ENCODE measurements at regions not wholly inside any gene's neighbourhood (a gene's known extent, or its start where the extent isn't known, plus 50 kb on each side); places are given as distances from the start of the nearest gene placed in this dataset.
"Not testable (repeated sequence)": the region's sequence is repeated elsewhere in the genome, so short reads cannot be mapped to it uniquely, and the experiment has no call there.

DNA sequence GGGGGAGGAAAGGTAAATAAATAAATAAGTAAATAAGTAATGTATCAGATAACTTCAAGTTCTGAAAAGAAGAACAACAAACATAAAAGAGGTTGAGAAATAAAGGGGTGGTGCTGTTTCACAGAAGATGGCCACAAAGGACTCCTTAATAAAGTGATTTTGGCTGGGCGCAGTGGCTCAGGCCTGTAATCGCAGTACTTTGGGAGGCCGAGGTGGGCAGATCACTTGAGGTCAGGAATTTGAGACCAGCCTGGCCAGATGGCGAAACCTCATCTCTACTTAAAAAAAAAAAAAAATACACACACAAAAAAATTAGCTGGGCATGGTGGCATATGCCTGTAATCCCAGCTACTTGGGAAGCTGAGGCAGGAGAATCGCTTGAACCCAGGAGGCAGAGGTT, 315.5 kb downstream of the MIAT start:
- not testable (repeated sequence) for DNase-seq (ENCODE audit: low read depth)

DNA sequence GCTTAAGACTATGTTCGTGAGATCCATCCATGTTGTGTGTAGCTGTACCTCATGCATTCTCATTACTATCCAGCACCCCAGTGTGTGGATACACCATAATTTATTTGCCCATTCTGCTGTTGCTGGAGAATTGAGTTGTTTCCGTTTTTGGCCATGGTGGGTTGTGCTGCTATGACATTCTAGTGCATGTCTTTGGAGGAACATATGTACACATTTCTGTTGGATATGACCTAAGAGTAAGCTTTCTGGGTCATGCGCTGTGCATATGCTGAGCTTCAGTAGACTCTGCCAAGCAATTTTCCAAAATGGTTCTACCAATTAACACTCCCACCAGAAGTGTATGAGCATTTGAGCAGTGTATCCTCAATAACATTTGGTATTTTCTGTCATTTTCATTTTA, 316.6 kb downstream of the MIAT start:
- DNase-seq (ENCODE audit: low read depth), result no peak

DNA sequence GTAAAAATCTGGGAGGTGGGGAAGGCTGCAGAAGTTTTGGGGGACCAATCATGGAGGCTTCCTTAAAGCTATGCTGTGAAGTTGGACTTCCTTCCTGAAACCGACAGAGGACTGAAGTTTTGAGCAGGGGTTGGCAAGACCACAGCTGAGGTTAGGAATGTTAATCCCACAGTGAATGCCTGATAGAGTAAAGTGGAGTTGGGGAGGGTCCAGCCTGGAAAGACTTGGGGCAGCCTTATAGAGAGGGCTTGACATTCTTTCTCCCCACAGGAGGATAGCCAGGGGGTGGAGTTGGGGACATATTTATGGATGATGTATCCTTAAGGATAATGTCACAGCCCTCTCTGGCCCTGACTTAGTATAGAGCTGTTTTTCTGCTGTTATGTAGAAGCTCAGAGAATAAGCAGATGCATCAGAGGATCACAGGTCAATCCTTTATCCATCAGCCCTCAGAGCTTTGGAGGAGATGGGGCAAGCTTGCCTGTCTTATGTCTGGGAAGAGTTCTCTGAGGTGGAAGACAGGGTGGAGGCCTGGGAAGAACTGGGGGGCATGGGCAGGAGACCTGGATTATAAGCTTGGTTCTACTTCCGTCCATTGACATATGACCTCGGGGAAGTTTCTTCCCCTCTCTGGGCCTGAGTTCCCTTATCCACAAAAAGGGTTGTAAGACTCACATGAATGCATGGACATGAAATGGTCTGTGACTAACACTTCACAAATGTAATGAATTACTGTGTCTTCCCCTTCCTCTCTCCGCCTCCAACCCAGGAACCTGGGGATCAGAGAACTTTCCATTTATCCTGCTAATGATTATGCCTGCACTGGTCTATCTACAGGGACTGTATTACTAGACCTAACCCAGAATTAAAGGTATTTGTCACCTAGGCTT, 317.8 kb downstream of the MIAT start:
- no peak for DNase-seq (ENCODE audit: low read depth)

DNA sequence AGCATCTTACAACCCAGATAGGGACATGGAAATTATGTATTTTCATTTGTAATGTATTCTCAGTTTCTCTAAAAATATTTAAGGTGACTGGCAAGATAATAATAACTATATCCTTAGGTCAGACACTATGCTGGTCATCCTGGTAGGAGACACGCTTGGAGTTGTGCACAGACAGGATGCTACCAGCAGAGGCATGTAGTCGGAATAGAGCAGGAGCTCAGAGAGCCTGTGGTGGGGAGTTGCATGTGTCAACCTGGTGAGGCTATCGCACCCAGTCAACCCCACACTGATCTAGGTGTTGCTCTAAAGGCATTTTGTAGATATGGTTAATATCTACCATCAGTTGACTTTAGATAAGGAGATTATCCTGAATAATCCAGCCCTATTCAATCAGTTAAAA, 318.5 kb downstream of the MIAT start:
- DNase-seq (ENCODE audit: low read depth), result no peak

DNA sequence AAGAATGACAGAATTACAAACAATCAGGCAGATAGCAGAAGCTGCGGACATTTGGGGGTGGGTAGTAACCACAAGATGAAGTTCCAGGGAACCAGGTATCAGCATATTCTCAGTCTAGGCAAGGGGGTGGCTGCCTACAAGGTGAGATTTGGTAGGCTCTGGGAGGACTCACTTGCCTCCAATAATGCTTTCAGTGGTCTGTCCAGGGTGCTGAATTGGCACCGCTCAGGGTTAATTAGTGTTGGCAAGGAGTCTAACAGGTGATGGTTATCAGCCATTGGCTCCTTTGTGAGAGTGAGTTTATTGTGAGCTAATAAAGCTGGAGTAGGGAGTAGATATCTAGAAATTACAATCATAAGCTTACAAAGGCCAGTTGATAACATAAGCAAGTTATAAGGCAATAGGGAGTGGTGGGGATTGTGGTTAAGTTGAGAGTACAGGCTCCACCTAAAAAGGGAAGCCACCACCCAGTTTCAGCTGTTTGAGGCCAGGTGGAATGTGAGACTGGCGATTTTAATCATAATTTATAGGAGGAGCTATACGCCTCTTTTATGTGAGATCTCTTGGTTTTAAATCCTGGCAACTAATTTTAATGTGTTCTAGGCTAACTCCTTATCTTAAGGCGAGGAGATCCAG, 320.5 kb downstream of the MIAT start:
- no peak for DNase-seq (ENCODE audit: low read depth)

DNA sequence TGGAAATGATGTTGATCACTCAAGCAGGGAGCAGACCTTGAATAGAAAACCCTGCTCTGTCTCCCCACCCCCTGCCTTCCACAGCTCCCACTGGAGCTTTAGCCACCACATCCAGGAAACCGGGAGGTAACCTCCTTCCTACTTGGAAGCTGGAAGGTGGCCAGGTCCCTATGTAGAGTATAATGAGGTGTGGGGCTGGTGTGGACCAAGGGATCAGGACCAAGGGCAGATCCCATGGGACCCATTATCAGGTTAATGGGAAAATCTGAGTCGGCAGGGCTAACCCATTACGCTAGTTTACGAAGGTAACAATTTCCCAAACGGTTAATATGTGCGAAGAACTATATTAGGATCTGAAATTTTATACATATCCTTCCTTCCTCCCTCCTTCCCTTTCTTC, 321.9 kb downstream of the MIAT start:
- no peak for DNase-seq (ENCODE audit: low read depth)

DNA sequence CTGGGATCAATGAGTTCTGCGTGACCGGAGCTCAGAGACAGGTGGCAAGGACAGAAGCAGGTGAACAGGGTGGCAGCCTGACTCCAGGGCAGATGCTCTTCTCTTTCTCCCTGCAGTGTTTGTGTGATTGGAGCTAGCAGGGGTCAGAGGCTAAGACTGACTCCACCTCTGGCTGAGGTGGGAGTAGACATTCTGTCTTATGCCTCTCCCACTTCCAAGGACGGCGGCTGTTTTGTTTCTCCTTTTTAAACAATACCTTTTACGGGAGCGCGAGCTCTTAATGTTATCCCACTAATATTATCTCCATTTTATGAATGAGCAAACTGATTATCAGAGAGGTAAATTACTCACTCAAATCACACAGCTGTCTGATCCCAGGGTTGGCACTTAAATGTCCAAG, 323.7 kb downstream of the MIAT start:
- DNase-seq (ENCODE audit: low read depth), result no peak

DNA sequence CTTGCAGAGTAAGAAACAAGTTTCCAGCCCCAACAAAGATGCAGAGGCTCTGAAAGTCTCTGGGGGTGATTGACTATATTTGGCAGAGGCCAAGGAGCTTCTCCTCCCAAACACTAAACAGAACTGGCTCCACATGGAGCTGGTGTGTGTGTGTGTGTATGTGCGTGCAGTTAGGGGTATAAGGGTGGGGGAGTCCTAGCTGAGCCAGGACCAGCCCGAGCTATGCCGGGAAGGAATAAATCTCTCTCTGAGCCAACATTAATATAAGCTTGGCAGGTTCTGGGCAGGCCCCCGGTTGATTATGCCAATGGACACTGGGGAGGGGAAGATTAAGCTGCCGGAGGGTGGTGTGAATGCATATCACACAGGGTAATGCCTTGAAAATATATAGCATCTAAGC, 324.2 kb downstream of the MIAT start:
- DNase-seq (ENCODE audit: low read depth), result no peak

DNA sequence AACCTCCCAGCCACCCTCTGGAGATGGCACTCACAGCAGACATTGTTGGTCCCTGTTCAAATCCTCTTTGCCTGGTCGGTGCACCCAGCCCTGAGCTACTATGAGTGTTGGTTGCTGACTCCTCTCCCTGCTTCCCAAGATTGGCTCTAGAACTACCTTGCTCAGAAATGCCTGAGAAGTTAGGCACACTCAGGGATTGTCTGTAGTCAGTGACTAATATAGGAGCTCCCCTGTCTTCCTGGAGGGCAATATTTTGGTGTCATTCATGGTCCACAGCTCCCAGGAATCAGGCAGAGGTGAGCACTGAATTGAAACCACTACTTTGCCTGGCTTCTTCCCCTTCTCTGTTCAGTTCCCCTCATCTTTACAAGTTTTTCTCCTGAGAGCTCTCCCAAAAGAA, 325.9 kb downstream of the MIAT start:
- DNase-seq (ENCODE audit: low read depth), result no peak

DNA sequence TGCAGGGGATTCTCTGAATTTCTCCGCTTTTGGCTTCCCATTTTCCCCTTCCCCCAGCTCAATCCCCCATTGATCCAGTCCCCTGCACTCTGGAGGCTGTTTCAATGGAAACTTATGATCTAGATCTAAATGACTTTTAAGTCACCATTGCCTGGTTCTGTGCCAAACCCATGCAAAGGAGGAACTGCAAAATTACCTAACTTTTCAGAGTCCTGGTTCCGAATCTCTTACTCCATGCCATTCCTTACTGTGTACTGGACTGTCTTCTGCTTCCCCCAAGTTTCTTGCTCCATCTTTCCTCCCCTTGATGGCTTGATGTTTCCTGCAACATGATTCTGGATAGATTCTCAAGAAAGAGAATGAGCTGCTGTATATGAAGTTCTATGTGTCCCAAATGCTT, 327.8 kb downstream of the MIAT start:
- no peak for DNase-seq (ENCODE audit: low read depth)

DNA sequence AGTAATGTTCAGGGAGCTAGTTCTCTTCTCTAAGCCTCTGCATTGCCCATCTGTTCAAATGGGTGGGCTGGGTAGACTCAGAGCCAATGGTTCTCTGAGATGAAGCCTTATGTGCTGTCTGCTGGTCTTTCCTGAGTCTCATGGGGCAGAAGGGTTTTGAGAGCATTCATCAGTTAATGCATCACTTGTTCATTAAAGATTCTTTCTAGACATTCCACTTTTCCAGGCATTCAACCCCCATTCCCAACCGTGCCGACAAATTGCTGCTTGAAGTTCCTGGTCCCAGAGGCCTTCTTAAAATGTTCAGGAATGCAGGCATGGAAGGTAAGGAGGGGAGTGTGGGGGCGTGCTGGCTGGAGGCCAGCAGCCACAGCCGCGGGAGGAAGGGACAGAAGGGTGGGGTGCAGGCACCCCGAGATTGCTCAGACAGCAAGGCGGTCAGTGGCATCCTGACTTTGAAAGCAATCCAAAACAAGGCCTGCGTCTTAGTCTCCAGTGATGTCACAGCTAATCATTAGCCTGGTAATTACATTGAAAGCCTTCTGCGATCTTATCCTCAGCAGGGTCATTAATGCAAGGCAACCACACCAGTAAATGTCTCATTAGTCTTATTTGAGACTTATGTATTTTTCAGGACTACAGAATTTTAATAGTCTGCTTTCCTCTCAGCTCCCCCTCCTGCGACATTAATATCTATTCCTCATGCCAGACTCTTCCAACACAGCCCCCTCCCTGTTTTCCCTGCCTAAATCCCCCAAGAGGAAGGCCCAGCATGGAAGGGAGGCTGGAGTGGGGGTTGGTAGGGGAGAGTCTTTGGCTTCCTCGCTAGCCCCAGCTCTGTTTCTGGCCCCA, 328.8 kb downstream of the MIAT start:
- no peak for DNase-seq (ENCODE audit: low read depth)

DNA sequence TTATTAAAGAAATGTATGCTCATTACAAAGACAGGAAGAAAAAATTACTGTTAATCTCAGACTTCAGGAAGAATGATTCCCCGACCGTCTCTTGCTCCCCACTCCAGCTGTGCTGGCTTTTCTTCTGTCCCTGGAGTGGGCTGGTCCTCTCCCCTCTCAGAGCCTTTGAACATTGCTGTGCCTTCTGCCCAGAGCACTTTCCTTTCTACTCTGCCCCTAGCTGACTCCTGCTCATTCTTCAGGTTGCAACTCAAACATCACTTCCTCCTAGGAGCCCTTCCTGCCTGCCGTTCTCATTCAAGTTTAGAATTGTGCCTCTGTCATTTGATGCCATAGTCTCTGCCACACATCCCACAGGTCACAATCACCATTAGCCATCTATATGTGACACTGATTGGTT, 329.5 kb downstream of the MIAT start:
- DNase-seq (ENCODE audit: low read depth), result no peak

DNA sequence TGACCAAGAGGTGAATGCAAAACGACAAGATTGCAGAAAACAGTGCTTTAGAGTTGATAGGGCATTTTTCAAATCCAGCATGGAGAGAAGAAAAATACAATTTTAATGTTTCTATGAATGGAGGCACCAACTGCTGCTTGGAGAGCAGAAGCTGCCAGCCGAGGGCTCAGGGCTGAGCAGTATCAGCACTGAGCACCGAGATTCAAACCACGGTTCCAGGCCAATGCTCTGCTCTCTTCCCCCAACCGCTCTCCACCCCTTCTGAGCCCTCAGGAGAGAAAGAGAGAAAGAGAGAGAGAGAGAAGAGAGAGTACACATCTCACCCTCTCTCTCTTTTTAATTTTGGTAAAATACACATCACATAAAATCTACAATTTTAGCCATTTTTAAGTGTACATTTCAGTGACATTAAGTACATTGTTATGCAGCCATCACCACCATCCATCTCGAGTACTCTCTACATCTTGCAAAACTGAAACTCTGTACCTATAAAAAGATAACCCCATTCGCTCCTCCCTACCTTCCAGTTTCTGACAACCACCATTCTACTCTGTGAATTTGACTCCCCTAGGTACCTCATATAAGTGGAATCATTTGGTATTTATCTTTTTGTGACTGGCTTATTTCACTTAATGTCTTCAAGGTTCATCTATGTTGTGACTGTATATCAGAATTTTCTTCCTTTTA, 333.3 kb downstream of the MIAT start:
- DNase-seq (ENCODE audit: low read depth), result no peak

DNA sequence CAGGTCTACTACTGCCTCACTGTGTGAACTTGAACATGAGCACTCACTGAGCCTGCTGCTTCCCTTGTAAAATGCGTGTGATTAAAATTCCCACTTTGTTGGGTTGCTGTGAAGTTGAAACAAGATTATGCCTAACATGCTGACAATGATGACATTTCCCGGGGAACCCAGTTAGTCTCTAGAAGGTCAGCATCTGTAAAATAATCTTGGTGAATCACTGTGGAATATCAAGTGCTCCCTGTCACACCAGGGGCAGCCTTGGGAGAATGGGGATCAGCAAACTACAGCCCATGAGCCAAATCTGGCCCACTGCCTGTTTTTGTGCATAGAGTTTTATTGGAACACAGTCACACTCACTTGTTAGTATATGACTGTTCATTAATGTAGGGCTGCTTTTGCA, 335.2 kb downstream of the MIAT start:
- DNase-seq (ENCODE audit: low read depth), result no peak

DNA sequence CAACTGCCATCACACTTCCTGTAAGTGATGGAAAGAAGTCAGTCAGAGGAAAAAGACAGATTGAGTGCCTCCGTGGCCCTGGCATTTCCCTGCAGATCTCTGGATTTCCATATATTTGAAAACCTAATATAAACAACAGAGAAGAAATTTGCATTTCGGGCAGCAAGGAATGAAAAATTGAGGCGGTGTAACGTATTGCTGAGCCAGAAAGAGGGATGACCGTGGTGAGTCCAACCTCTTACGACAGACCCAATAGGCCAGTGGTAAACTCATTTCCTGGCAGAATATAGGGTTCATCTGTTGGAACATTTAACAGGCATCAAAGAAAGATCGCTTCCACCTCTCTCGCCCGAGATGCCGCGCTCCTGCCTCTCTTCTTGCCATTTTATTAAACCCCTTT, 336.5 kb downstream of the MIAT start:
- DNase-seq (ENCODE audit: low read depth), result no peak

DNA sequence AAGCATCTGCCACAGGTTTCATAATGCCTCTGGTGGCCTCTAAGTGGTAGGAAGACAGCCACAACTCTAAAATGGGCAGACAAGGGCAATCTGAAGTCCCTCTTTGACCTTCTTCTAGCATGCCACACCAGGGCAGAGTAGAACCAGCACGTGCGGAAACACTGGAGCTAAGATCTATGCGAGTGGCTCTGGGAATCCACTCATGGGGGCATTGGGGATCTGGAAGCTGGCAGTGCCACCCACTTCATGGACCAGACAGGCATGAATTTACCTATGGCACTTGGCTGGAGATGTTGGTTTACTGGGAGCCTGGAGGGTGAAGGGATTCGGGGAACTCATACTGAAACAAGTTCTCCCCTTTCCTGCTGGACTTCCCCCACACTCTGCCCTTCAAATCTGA, 337.4 kb downstream of the MIAT start:
- no peak for DNase-seq (ENCODE audit: low read depth)

DNA sequence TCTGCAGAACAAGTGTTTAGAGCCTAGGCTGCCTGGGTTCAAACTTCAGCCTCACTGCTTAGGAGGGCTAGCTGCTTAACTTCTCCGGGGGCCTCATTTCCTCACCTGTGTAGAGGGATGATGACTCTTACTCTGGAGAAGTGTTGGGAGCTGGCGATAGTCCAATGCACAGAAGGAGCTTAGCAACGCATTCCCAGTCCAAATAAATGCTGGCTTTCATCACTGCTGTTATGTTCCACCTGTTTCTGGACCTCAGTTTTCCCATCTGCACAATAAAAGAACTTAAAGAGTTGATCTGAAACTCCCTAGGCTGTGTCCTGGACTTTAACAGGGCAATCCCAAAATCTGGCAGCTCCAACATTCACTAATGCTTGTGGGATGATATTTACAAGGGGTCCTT, 337.8 kb downstream of the MIAT start:
- DNase-seq (ENCODE audit: low read depth), result no peak

DNA sequence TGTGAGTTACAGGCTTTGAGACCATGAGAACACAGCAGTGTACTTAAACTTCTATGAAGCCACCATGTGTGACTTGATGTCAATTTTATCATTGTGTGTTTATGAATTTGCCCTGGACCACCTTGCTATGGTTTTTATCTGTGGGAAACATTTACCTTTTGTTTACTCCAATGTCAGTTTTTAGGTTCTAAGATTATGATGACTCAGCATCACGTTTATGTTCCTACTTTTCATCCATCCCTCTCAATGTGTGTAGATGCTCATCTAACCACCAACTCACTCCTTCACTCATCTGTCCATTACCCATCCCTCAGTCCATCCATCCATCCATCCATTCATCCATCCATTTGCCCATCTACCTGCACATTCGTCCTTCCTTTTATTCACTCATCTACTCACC, 338.8 kb downstream of the MIAT start:
- DNase-seq (ENCODE audit: low read depth), result no peak

DNA sequence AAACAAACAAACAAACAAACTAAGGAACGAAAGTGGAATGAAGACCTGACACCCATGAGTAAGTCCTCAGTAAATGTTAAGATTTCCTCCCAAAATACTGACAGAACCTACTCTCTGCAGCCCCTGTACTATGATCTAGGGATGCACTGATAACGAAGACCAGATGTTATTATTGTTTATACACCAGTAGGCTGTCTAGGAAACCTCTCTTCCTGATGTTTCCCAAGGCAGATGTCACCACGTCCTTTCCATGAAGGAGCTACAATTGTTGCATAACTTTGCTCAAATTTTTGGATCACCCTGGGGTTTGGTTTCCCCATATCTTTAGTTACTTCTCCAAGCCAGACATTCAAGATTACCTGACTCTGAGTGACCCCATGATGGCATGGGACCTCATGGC, 340.7 kb downstream of the MIAT start:
- no peak for DNase-seq (ENCODE audit: low read depth)

DNA sequence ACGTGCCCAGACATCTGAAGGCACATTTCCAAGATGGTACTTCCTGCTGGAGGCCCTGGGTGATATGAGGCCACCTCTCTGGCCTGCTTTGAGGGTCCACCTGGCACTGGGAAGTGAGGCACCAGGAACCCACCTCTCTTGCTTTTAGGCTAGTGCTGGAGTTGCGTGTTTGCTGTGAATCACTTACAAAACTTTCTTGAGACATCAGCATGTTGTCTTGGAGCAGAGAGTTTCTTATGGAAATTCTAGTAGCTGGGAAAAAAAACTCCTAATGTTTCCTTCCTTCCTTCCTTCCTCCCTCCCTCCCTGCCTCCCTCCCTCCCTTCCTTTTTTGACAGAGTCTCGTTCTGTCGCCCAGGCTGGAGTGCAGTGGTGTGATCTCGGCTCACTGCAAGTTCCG, 341.3 kb downstream of the MIAT start:
- DNase-seq (ENCODE audit: low read depth), result no peak

DNA sequence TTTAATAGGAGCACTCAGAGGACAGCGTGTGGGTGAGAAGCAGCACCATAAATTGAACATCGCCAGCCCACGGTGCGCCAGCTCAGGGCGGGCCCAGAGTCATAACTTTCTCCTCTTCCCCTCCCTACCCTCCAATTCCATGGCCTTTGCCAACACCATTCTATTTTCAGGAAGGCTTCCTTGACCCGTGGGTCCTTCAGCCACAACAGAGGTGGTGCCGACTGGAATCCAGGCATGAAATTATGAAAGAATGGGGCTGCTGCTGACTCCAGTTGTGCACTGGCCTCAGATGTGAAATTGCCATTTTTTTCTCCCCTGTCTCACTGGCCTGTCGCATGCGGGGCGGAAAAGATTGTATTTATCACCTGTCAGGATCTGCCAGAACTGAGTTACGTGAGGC, 345.9 kb downstream of the MIAT start:
- no peak for DNase-seq (ENCODE audit: low read depth)

DNA sequence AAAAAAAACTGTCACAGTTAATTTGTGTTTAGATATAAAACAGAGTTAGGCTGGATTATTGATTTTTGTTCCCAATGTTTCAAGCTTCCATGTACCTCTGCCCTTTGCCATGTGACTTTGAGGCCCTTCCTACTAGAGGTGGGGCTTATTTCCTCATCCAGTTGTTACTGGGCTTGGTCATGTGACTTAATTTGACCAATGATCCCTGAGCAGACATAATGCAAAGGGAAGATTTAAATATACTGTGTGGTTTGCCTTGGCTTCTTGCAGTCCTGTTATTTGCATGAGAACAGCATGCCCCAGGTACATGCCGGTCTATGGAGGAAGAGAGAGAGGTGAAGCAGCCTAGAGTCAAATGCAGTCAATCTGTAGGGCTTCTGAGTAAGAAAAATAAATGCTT, 347.0 kb downstream of the MIAT start:
- no peak for DNase-seq (ENCODE audit: low read depth)

Measured in activated gamma-delta T cell treated with anti-CD3 and anti-CD28 coated beads, Interleukin-2, amount 50 U/mL, for 16 hours (primary cell).